ENCODE measurements at regions not wholly inside any gene's neighbourhood (a gene's known extent, or its start where the extent isn't known, plus 50 kb on each side); places are given as distances from the start of the nearest gene placed in this dataset.
A peak's percentile ranks its signal among the peaks of the same experiment; 100 is the strongest.

GRCh38 chr5:120362426-120362825 is 101.7 kb upstream of the PRR16 start:
- H3K9me2 ChIP-seq (ENCODE audit: insufficient read depth): no peaks in the 10 kb centered on the region; the same call in 1 of the 2 replicates
- no peak overlapping the region; the same call in 1 of the 2 replicates for H2AFZ ChIP-seq
- DNase-seq: no peak
- no peak overlapping the region for H3K9ac ChIP-seq
- H3K27ac ChIP-seq: no peak overlapping the region
- in situ Hi-C loops (cut with MboI): no loop called here
- H4K20me1 ChIP-seq (ENCODE audit: insufficient read depth): no peaks in the 10 kb centered on the region
- 77 to 78% methylated on average over 5 of the region's 5 CpGs for WGBS, 2 experiments (ENCODE audit: low coverage in 1 of 2, low lambda C conversion rate in 2 of 2, missing lambda C conversion rate in 2 of 2)
- H3K36me3 ChIP-seq (ENCODE audit: low read depth): no peaks in the 10 kb centered on the region
- H3K27me3 ChIP-seq (replicated peaks; ENCODE audit: insufficient read depth): no peaks in the 10 kb centered on the region
- H3K9me3 ChIP-seq (ENCODE audit: low read depth): no peaks in the 10 kb centered on the region
- no peaks in the 10 kb centered on the region for H3F3A ChIP-seq (ENCODE audit: insufficient read depth)
- no peak overlapping the region for H3K4me3 ChIP-seq
- no peak for TF ChIP-seq EZH2phosphoT487 (IDR thresholded peaks at IDR 0.05; ENCODE audit: insufficient read depth, low read depth)
- TF ChIP-seq EZH2 (IDR thresholded peaks at IDR 0.05; ENCODE audit: insufficient read depth, poor library complexity, severe bottlenecking): no peak
- no peak overlapping the region for H3K4me2 ChIP-seq (ENCODE audit: unreplicated experiment)
- no peaks in the 10 kb centered on the region for H3K79me2 ChIP-seq (ENCODE audit: insufficient read depth)
- no peaks in the 10 kb centered on the region for H3K4me1 ChIP-seq (ENCODE audit: insufficient read depth)

DNA sequence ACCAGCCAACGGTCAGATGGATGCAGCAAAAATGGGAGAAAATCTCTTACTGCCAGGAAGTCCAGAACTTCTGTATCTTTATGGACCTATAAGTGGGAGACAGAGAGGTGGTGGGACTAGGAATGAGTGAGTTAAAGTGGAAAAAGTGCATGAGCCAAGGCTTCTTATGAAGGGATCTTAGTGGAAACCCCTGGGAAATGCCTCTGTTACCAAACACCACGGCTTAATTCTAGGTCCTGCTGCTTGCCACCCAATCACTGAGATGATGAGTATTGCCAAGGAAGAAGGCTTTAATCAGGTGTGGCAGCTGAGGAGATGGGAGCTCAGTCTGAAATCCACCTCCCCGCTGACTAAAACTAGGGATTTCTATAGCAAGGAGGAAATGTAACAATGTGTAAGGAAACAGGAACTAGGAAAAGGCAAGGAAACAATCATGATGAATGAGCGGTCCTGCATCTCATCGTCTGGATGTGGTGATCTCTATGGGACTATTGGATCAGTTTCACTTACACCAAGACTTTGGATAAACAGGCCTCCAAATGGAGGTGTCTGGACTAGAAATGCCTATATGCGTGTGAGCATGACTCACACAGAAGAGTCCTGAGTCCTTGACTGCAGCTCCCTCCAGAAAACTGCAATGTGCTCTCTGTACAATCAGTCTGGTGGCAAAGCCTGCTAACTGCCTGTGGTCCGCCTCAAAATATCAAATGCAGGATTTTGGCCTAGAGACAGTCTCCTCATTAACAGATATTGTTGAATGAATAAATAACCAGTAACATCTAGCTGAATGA is 98.2 kb upstream of the PRR16 start:
- Histone ChIP-seq H3K9me3 (ENCODE audit: low read depth) (no peaks in the 10 kb centered on the region), H3K27ac (no peak overlapping the region), H3K9ac (no peak overlapping the region), H3F3A (ENCODE audit: insufficient read depth) (no peaks in the 10 kb centered on the region), H3K27me3 (replicated peaks; ENCODE audit: insufficient read depth) (no peaks in the 10 kb centered on the region), H3K4me2 (ENCODE audit: unreplicated experiment) (no peak overlapping the region), H3K79me2 (ENCODE audit: insufficient read depth) (no peaks in the 10 kb centered on the region), H3K9me2 (ENCODE audit: insufficient read depth) (no peaks in the 10 kb centered on the region; the same call in 1 of the 2 replicates), H3K4me3 (no peak overlapping the region), H2AFZ (no peak overlapping the region), H3K36me3 (ENCODE audit: low read depth) (no peaks in the 10 kb centered on the region), H4K20me1 (ENCODE audit: insufficient read depth) (no peaks in the 10 kb centered on the region), H3K4me1 (ENCODE audit: insufficient read depth) (no peaks in the 10 kb centered on the region)
- TF ChIP-seq EZH2 (IDR thresholded peaks at IDR 0.05; ENCODE audit: insufficient read depth, poor library complexity, severe bottlenecking) (no peak), EZH2phosphoT487 (IDR thresholded peaks at IDR 0.05; ENCODE audit: insufficient read depth, low read depth) (no peak)
- 88 to 89% methylated on average over 7 of the region's 7 CpGs for WGBS, 2 experiments (ENCODE audit: low coverage in 1 of 2, low lambda C conversion rate in 2 of 2, missing lambda C conversion rate in 2 of 2)
- DNase-seq: peak; percentile 4
- in situ Hi-C loops (cut with MboI): no loop called here

DNA sequence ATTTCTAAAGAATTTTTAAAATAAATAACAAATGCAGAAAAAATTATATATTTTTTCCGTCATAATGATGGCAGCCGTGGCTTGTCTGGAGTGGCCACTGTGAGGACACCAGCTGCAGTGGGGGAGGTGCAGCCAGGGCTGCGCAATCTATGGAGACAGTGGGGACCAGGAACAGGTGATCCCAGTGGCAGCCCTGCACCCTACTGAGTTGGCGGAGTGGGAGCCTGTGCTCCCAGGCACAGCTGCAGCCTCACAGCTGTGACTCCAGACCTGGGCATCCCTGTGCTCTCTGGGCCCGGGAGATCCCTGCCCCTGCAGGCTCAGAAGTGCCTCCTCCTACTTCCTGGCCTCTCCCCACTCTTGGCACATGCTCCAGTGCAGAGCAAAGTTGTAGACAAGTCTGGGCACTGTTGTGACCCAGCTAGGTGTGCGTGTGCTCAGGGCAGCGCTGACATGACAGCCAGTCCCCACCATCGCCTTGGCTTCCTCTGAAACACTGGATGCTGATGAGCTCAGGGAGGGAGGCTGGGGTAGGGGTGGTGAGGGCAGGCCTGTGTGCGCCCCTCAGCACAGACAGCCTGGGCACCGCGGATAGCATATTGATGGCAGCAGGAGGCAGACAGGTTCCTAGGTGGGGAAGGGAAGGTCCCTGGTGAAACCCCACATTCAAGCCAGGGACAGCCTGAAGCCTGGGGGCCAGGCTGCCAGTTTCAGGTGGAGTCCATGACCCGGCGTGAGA is 96.0 kb upstream of the PRR16 start:
- Histone ChIP-seq H3K27ac (no peak overlapping the region), H3K4me3 (no peak overlapping the region), H3K9me3 (ENCODE audit: low read depth) (no peaks in the 10 kb centered on the region), H3K79me2 (ENCODE audit: insufficient read depth) (no peaks in the 10 kb centered on the region), H3K27me3 (replicated peaks; ENCODE audit: insufficient read depth) (no peaks in the 10 kb centered on the region), H4K20me1 (ENCODE audit: insufficient read depth) (no peaks in the 10 kb centered on the region), H3K36me3 (ENCODE audit: low read depth) (no peaks in the 10 kb centered on the region), H3F3A (ENCODE audit: insufficient read depth) (no peaks in the 10 kb centered on the region), H3K4me1 (ENCODE audit: insufficient read depth) (no peaks in the 10 kb centered on the region), H3K9me2 (ENCODE audit: insufficient read depth) (no peaks in the 10 kb centered on the region), H3K4me2 (ENCODE audit: unreplicated experiment) (no peak overlapping the region), H3K9ac (no peak overlapping the region), H2AFZ (no peak overlapping the region)
- WGBS, 2 experiments (ENCODE audit: low coverage in 1 of 2, low lambda C conversion rate in 2 of 2, missing lambda C conversion rate in 2 of 2): 86 to 91% methylated on average over 13 of the region's 13 CpGs
- no peak for TF ChIP-seq EZH2 (IDR thresholded peaks at IDR 0.05; ENCODE audit: insufficient read depth, poor library complexity, severe bottlenecking)
- TF ChIP-seq EZH2phosphoT487 (IDR thresholded peaks at IDR 0.05; ENCODE audit: insufficient read depth, low read depth): no peak
- no peak for DNase-seq
- in situ Hi-C loops (cut with MboI): no loop called here

- WGBS, 2 experiments (ENCODE audit: low coverage in 1 of 2, low lambda C conversion rate in 2 of 2, missing lambda C conversion rate in 2 of 2): 81 to 84% methylated on average over 8 of the region's 8 CpGs
- Histone ChIP-seq H3K4me1 (ENCODE audit: insufficient read depth) (no peaks in the 10 kb centered on the region), H3K4me2 (ENCODE audit: unreplicated experiment) (no peak overlapping the region), H4K20me1 (ENCODE audit: insufficient read depth) (no peaks in the 10 kb centered on the region), H3K4me3 (no peak overlapping the region), H3K27ac (no peak overlapping the region), H3F3A (ENCODE audit: insufficient read depth) (no peaks in the 10 kb centered on the region), H3K27me3 (replicated peaks; ENCODE audit: insufficient read depth) (no peaks in the 10 kb centered on the region), H3K79me2 (ENCODE audit: insufficient read depth) (no peaks in the 10 kb centered on the region), H3K36me3 (ENCODE audit: low read depth) (no peaks in the 10 kb centered on the region), H3K9ac (no peak overlapping the region), H3K9me2 (ENCODE audit: insufficient read depth) (no peaks in the 10 kb centered on the region), H3K9me3 (ENCODE audit: low read depth) (no peaks in the 10 kb centered on the region), H2AFZ (no peak overlapping the region)
- DNase-seq: no peak
- in situ Hi-C loops (cut with MboI): no loop called here
- no peak for TF ChIP-seq EZH2 (IDR thresholded peaks at IDR 0.05; ENCODE audit: insufficient read depth, poor library complexity, severe bottlenecking)
- TF ChIP-seq EZH2phosphoT487 (IDR thresholded peaks at IDR 0.05; ENCODE audit: insufficient read depth, low read depth): no peak
These were observed 95.0 kb upstream of the PRR16 start for GRCh38 chr5:120368923-120369715.

Data from GM23248 (cell line).